Adrenal gland (tissue), 5 donors: ENCODE measurements at regions not wholly inside any gene's neighbourhood (a gene's known extent, or its start where the extent isn't known, plus 50 kb on each side); places are given as distances from the start of the nearest gene placed in this dataset.

Experiments used
- CTCF ChIP-seq, 6 experiments: fragments of 450-650 bp in 4 of 6; fragments of 200-600 bp in 2 of 6; sonication (generic) in 1 of 6; IDR thresholded peaks; 1 replicate in 5 of 6; 2 replicates in 1 of 6; pipeline versions ENCODE4 v1.5.1 to v1.8.0; 2016 to 2021; ENCODE audit warnings: antibody characterized with exemption in 6 of 6, mild to moderate bottlenecking in 2 of 6, moderate library complexity in 1 of 6
- POLR2A ChIP-seq, 2 donors: fragments of 450-650 bp; IDR thresholded peaks; one replicate each; pipeline ENCODE4 v1.6.1; 2017; ENCODE audit warnings: antibody characterized with exemption in 2 of 2, mild to moderate bottlenecking in 2 of 2, moderate library complexity in 1 of 2
- donor health status: DM: no; HTN: no; CAD: no.

- no peak for TF ChIP-seq POLR2A (IDR thresholded peaks at IDR 0.05)
- TF ChIP-seq CTCF (IDR thresholded peaks at IDR 0.05), result no peak
These were observed 624.2 kb downstream of the PRR16 start for GRCh38 chr5:121088341-121088740.
